Activated gamma-delta T cell treated with Interleukin-2 at 50 U/mL for 16 hours (primary cell): ENCODE measurements at regions not wholly inside any gene's neighbourhood (a gene's known extent, or its start where the extent isn't known, plus 50 kb on each side); places are given as distances from the start of the nearest gene placed in this dataset.

Source experiments
- DNase-seq: peaks from one replicate; pipeline ENCODE4 v3.0.0-alpha.2; 2020

GRCh38 chr12:127297327-127297726, 969.6 kb upstream of the TMEM132C start:
- DNase-seq, result no peak

- no peak for DNase-seq
These were observed 966.9 kb upstream of the TMEM132C start for GRCh38 chr12:127300075-127300474.

- no peak for DNase-seq
These were observed 966.2 kb upstream of the TMEM132C start for GRCh38 chr12:127300753-127301152.

DNA sequence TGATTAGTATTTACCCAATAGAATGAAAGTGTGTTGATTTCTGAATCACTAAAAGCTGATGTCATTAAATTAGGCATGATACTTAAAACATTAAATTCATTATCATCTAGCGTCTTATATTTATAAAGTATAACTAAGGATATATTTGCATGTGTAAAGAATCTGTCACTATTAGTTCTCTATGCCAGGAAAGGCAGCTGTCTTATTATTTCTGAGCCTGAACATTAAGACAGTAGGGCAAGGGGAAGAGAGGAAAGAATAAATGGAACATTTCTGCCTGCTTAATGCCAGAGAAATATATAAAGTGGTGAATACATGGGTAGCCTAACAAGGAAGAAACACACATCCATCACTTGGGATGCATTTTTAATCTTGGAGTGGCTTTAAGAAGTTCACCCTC, 965.1 kb upstream of the TMEM132C start:
- no peak for DNase-seq

DNA sequence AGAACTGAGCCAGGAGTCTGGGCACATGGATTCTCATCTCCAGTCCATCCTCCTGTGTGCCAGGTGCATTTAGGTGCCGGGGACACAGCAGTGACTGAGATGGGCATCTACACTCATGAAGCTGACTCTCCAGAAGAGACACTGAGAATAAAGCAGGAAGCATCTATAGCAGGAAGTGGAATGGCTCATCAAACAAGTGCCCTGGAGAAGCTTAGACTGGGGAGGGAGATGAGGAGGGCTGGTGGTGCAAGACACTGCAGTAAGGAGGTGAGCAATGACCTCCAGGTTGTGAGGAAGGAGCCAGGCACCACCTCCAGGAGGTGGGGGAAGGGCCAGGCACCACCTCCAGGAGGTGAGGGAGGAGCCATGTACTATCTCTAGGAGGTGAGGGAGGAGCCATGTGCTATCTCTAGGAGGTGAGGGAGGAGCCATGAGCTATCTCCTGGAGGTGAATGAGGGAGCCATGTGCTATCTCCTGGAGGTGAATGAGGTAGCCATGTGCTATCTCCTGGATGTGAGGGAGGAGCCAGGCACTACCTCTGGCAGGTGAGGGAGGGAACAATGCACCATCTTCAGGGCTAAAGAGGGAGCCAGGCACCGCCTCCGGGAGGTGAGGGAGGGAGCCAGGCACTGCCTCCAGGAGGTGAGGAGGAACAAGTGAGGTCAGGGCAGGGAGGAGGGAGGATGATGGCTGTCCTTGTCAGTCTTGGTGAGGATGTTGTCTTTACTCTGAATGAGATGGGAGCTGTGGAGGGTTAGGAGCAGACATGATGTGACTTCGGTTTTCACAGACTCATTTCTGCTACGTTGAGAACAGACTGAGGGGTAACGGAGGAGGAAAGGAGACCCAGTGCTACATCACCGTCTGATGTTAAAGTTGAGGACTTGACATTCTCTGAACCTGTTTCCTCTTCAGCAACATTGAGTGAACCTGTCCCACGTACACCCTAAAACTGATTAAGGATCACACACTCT, 961.9 kb upstream of the TMEM132C start:
- no peak for DNase-seq

GRCh38 chr12:127306604-127307215, 960.3 kb upstream of the TMEM132C start:
- no peak for DNase-seq

DNA sequence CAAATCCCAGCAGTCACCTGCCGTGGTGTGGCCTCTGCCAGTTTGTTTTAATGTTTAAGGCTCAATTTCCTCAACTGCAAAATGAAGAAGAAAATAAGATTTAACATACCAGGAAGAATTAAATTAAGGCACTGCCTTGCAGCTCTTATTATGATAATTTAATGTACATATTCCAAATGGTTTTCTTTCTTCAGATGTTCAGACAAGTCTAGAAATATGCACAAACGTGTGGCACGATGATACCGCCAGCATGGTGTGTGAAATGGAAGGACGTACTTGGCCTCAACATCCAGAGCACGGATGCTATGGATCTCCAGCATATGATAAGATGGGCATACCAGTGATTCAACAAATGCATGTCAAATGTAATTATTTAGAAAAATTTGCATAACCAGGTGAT, 959.4 kb upstream of the TMEM132C start:
- no peak for DNase-seq

GRCh38 chr12:127308148-127308547, 958.8 kb upstream of the TMEM132C start:
- no peak for DNase-seq

GRCh38 chr12:127310548-127310947, 956.4 kb upstream of the TMEM132C start:
- DNase-seq, result no peak

- no peak for DNase-seq
These were observed 955.1 kb upstream of the TMEM132C start for GRCh38 chr12:127311720-127312364.

DNA sequence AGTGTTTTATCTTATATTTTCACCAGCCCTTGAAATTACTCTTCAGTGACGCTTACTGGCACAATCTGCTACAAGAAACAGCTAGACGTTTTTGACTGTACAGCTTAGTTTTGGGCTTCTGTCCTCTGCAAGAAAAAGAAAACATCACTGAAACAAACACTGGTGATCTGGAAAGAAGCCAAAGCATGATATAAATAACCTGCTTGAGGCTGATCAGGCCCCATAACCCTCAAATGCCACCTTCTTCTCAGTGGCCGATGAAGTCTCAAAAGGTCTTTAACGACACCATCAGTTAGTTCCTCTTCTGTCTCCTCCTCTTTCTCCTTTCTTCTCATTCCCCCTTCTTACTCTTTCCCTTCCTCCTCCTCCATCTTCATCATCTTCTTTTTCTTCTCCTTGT, 942.3 kb upstream of the TMEM132C start:
- no peak for DNase-seq

- DNase-seq, result no peak
These were observed 939.0 kb upstream of the TMEM132C start for GRCh38 chr12:127327986-127328385.

- DNase-seq, result no peak
These were observed 938.1 kb upstream of the TMEM132C start for GRCh38 chr12:127328867-127329266.

GRCh38 chr12:127334365-127334764, 932.6 kb upstream of the TMEM132C start:
- DNase-seq, result no peak

- DNase-seq, result no peak
These were observed 931.9 kb upstream of the TMEM132C start for GRCh38 chr12:127334912-127335644.

- no peak for DNase-seq
These were observed 930.6 kb upstream of the TMEM132C start for GRCh38 chr12:127336416-127336815.

- DNase-seq, result no peak
These were observed 927.9 kb upstream of the TMEM132C start for GRCh38 chr12:127339065-127339464.

GRCh38 chr12:127340381-127340780, 926.6 kb upstream of the TMEM132C start:
- DNase-seq, result no peak

GRCh38 chr12:127342861-127343260, 924.1 kb upstream of the TMEM132C start:
- DNase-seq, result no peak

DNA sequence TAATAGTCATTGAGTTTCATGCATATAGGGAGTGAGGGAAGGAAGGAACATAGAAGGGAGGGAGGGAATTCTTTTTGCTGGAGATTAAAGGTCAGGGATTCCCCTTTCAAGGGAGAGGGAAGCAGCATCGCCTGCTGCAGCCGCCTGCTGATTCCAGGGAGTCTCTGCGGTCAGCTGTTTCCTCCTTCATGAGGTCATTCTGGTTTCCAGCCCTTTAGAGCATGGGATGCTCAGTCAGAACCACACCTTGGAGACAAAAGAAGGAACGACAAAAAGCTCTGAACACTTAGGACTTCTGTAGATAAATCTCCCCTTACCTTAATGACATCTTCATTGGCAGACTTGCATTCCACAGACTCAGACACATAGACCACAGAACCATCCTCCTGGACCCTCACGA, 923.0 kb upstream of the TMEM132C start:
- DNase-seq, result no peak

GRCh38 chr12:127351481-127352010, 915.4 kb upstream of the TMEM132C start:
- no peak for DNase-seq

GRCh38 chr12:127355061-127355841, 911.7 kb upstream of the TMEM132C start:
- DNase-seq, result no peak
